H4 (cell line): ENCODE measurements at regions not wholly inside any gene's neighbourhood (a gene's known extent, or its start where the extent isn't known, plus 50 kb on each side); places are given as distances from the start of the nearest gene placed in this dataset.
A peak's percentile ranks its signal among the peaks of the same experiment; 100 is the strongest.

Experiments used
- DNase-seq: peaks from one replicate; pipeline ENCODE4 v3.0.0-alpha.2; 2015; ENCODE audit warnings: low spot score

- DNase-seq: peak; percentile 76
Measured at GRCh38 chr2:121897335-121897970, 142.0 kb downstream of the TSN start.

DNA sequence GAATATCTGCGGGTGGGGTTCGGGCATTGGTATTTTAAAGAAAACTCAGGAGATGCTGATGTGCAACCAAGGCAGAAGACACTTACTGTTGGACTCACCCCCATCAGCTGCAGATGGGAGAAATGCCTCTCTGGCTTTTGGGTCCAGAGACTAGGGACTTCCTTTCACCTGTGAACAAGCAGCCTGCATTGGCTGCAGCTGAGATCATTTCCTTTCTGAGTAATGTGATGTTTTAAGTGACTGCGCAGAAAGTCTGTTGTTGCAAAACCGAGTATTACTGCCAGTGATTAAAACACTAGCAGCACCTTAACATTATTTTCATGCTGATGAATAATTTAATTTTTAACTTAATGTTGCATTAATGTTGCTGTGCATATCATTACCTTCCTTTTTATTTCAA, 143.0 kb downstream of the TSN start:
- DNase-seq: peak; percentile 37

DNA sequence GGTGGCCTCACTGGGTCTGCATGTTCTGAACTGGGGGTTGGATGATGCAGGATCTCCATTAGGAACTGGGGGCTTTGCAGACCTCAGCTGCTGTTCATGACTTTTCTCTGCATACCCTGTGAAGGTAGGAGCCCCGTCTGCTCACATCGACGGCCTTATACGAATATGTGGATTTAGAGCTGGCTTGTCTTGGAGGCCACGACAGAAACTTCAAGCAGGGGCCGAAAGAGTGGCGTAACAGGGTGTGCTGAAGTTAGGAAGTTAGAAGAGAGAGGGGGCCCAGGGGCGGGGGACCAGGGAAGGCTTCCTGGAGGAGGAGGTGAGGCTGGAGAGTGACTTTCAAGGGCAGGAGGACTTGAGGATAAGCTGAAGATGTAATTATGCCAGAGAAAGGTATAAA, 144.9 kb downstream of the TSN start:
- no peak for DNase-seq

DNA sequence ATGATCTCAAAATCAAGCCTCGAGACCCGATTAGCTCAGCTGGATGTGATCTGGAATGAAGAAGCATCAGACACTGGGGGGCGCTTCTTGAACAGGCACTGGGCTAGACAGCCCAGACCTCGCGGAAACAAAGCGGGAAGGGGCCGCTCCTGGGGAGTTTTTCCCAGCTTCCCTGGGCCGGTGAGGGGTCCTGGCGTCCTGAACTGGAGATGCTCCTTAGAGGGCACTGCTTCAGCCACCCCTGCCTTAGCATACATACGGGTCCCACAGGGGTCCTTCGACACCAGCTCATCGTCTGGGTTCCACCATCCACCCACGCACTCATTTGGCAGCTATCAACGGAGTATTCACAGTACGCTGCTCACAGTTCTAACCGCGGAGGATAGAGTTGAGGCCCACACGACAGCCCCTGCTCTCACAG, 146.7 kb downstream of the TSN start:
- no peak for DNase-seq

- no peak for DNase-seq
Measured at GRCh38 chr2:121902616-121903015, 147.2 kb downstream of the TSN start.

GRCh38 chr2:121903037-121903689, 147.7 kb downstream of the TSN start:
- DNase-seq: no peak

DNA sequence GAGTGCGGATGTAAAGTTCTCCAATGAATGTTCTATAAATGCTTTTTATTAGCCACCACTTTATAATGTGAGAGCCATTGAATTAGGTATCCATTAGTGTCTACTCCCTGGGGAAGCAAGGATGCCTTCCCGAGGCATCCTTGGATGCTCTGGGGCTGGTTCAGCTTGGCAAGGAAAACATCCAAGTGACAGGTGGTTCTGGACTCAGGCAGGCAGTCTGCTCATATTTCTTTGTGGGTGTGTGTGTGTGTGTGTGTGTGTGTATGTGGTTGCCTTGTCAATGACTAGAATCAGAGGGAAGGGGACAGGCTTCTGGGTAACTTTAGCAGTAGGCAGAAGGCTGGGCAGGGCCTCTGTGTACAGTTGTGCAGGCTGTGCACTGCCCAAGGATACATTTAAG, 149.2 kb downstream of the TSN start:
- DNase-seq: no peak

GRCh38 chr2:121905201-121905600, 149.8 kb downstream of the TSN start:
- no peak for DNase-seq

DNA sequence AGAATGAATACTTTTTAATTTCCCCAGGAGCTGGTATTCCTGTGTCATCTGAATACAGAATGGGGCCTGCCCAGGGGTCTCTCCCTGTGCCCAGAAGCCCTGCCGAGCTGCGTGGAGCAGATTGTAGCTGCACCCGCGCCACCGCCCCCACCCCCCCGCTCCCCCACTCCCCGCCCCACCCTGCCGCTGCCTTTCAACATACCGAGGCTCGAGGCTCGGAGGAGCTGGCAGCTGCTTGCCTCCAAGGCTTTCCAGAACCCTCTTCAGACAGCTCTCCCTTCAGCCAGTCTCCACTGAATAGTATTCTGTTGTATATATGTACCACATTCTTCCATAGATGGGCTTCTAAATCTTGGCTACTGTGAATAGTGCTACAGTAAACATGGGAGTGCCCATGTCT, 150.7 kb downstream of the TSN start:
- DNase-seq: no peak

GRCh38 chr2:121907928-121908327, 152.5 kb downstream of the TSN start:
- DNase-seq: no peak

DNA sequence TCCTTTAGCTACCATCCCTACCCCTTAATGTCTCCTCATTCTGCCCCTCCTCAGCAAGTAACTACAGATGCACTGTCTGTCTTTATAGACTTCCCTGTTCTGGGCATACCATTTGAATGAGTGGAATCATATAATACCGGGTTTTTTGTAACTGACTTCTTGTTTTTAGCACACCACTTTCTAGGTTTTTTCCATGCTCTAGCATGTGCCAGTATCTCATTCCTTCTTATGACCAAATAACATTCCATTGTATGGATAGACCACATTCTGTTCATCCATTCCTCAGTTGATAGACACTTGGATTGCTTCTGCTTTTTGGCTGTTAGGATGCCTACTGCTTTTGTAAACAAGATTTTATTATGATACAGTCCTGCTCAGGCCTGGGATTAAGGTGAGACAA, 154.7 kb downstream of the TSN start:
- no peak for DNase-seq

DNA sequence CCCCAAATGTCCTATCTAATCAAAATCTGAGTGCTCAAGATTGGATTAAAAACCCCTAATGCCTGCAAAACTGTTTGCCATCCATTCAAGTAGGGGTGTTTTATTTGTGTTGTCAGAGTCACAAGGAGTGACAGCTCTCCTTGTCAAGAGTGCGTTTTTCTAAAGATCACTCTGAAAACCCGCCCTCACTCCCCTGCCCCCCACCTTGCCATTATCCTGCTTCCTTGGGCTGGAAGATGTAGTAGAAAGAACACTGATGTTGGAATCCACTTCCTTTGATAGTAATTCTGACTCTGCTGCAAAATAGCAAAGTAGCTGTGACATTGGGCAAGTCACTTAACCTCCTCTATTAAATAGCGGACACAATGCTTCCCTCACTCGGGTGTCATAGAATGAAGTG, 155.6 kb downstream of the TSN start:
- DNase-seq: no peak

DNA sequence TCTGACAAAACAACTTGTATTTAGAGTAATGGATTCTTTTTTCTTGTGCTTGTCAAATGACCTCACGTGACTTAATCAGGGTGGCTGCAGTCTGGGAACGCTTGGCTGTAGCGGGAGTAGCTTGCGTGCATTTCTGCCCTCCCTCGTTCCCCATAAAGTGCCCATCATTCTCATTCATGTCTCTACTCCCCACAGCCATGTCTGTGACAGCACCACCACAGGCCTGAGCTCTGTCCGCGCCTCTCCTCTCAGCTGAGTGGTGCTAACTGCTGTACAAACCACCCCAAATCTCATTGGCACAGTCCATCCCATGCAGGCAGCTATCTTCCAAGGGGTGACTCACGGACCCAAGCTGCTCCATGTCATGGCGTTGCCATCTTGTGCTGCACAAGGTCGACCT, 161.7 kb downstream of the TSN start:
- DNase-seq: no peak

DNA sequence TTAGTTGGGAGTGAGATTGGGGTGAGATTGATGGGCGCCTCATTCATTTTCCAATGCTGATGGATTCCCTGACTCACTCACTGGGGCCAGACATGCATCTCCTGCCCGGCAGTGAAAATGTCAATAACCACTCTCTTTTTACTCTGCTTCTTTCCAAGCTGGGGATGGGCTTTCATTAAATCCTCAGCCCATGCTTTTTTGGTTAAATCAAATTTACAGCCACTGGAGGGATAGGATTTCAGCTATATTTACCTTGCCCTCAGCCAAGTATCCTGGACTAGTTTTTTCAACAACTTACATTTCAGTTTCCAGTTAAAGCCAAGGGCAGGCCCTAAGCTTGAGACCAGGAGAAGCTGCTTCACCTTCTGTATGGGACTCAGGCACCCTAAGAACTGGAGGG, 162.8 kb downstream of the TSN start:
- no peak for DNase-seq

DNA sequence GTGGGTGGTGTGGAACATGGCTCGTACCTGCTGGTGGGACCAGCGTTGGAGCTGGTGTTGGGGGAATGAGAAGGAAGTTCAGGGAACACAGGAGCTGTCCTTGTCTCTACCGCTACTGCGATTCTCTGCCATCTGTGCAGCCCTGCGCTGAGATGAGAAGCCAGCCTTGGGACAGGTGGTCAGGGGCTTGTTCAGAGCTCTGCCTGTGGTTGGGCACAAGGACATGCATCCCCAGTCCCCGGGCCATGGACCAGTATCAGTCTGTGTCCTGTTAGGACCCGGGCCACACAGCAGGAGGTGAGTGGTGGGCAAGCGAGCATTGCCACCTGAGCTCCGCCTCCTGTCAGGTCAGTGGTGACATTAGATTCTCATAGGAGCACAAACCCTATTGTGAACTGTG, 164.4 kb downstream of the TSN start:
- no peak for DNase-seq

- no peak for DNase-seq
Measured at GRCh38 chr2:121925466-121925865, 170.0 kb downstream of the TSN start.

DNA sequence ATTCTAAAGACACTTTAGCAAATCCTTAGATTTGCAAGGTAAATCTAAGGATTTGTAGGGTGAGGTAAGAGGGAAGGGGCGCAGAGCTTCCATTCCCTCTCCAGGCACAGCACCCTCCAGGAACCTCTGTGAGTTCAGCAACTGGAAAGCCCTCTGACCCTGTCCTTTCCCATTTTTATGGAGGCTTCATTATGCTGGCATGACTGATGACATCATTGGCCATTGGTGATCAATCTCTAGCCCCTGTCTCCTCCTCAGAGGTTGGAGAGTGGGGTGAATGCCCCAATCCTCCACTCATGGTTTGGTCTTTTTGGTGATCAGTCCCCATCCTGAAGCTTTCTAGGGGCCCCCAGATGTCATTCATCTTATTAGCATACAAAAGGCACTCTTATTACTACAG, 187.8 kb downstream of the TSN start:
- DNase-seq: no peak

GRCh38 chr2:121944072-121944831, 188.8 kb downstream of the TSN start:
- DNase-seq: peak; percentile 65

- no peak for DNase-seq
Measured at GRCh38 chr2:121947674-121948073, 192.2 kb downstream of the TSN start.

GRCh38 chr2:121949271-121949670, 193.8 kb downstream of the TSN start:
- DNase-seq: no peak

- no peak for DNase-seq
Measured at GRCh38 chr2:121955426-121955825, 200.0 kb downstream of the TSN start.

DNA sequence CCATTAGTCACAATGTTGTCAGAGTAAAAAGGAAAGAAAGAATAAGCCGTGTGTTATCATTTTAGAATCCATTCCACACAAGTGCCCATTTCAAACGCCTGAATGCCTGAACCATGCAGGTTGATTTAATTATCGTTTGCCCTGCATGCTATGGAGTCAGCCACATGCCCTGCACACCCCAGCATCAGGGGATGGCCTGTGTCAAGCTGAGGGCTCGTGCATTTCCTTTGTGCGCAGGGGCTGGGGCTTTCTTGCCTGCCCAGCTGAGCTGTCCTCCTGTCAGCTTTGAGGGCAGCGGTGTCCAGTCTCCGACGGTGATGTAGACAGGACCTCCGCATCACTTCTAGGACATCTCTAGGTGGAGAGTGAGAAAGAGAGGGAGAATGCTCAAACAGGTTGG, 200.4 kb downstream of the TSN start:
- DNase-seq: no peak

DNA sequence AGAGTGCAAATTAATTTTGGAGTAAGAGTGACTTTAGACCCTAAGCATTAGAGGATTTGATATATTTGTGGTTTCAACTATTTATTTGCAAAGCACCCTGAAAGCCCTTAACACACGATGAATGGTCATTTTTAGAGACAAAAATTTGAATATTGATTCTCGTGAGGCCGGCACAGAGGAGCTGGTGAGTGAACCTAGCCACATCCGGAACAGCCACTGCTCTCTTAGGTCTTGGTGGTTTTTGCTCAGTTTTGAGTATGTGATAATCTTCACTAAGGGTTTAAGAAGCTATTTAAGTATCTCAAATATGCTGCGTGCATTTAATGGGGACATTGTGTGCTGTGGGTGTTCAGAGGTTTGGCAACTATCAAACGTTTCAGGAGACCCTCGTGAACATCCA, 204.8 kb downstream of the TSN start:
- DNase-seq: no peak
